A673 (cell line): ENCODE measurements at regions not wholly inside any gene's neighbourhood (a gene's known extent, or its start where the extent isn't known, plus 50 kb on each side); places are given as distances from the start of the nearest gene placed in this dataset.

Experiments used
- CTCF ChIP-seq: fragments of 300-800, 200-600 bp; sonication (generic); conservative IDR thresholded peaks from 2 replicates; pipeline ENCODE4 v1.5.1; 2017; ENCODE audit warnings: low read depth, mild to moderate bottlenecking, antibody characterized with exemption, low read length, moderate library complexity, mixed read lengths
- EZH2 ChIP-seq: fragments of 200-600 bp; sonication (generic); IDR thresholded peaks from 2 replicates; pipeline ENCODE4 v1.6.1; 2017; ENCODE audit warnings: borderline replicate concordance, low read depth, mild to moderate bottlenecking, mixed read lengths, antibody characterized with exemption, low read length; ENCODE audit not compliant: poor library complexity, severe bottlenecking

DNA sequence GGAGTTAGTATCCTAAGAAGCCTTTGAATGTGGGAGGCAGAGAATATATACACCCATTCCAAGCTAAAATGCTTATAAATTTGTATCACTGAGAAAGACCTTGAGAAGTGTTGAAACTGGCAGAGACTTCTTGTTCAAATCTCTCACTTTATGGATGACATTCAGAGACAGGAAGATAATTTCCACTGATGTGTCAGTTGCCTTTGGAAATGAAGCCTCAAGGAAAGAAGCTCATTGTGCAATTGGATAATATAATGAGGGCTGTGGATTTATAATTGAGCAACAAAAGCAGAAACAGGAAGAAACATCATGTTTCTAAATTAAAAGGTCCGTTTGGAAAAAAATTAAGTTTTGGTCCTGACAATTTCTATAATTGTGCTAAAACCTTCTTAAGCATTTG is 789.9 kb upstream of the IGFBP3 start:
- TF ChIP-seq EZH2 (no peak), CTCF (no peak)
